ENCODE measurements at regions not wholly inside any gene's neighbourhood (a gene's known extent, or its start where the extent isn't known, plus 50 kb on each side); places are given as distances from the start of the nearest gene placed in this dataset.

DNA sequence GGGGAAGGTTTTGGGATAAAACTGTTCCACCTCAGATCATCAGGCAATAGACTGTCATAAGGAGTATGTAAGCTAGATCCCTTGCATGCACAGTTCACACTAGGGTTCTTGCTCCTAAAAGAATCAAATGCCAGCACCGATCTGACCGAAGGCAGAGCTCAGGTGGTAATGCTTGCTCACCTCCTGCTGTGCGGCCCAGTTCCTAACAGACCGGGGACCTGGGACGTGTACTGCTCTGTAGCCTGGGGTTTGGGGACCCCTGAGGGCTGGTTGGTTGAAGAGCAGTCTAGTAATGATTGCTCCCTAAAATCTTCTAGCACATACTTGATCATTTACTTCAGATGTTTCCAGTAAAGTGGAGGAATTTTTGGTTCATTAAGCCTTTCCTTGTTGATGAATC is 173.1 kb upstream of the SLIT2 start:
- no CpG with 5 or more reads among the region's 5 CpGs for WGBS (ENCODE audit: insufficient coverage)
- Histone ChIP-seq H3K27ac (ENCODE audit: low read depth in 1 of 2, low read length in 2 of 2) (no peak overlapping the region), H3K79me2 (ENCODE audit: insufficient read depth, low read length) (no peaks in the 10 kb centered on the region), H3K27me3 (ENCODE audit: control insufficient read depth in 2 of 2, insufficient read depth in 2 of 2, low read length in 2 of 2) (no peaks in the 10 kb centered on the region), H3K36me3 (replicated peaks in 1 of 2; ENCODE audit: control insufficient read depth in 1 of 2, insufficient read depth in 2 of 2, low read length in 2 of 2) (no peaks in the 10 kb centered on the region), H3K4me3 (replicated peaks in 1 of 3; ENCODE audit: low read depth in 2 of 3, low read length in 3 of 3) (no peak overlapping the region), H2AFZ (ENCODE audit: insufficient read depth, low read depth, low read length, poor library complexity, severe bottlenecking) (no peak overlapping the region), H4K20me1 (ENCODE audit: insufficient read depth, low read length) (no peaks in the 10 kb centered on the region), H3K9me3 (replicated peaks in 1 of 2; ENCODE audit: control insufficient read depth in 1 of 2, insufficient read depth in 1 of 2, low read length in 2 of 2) (peaks cover 0 to 3% of the 10 kb centered on the region in 2 donors), H3K9ac (ENCODE audit: insufficient read depth, low read length, poor library complexity, severe bottlenecking) (no peak overlapping the region), H3K4me1 (ENCODE audit: control insufficient read depth in 1 of 2, insufficient read depth in 2 of 2, low read length in 2 of 2) (no peaks in the 10 kb centered on the region), H3K4me2 (replicated peaks; ENCODE audit: extremely low read depth, low read length, poor library complexity, severe bottlenecking) (no peak overlapping the region)
- peaks cover 0 to 5% (median 0%) of the 10 kb centered on the region in 7 donors for H3K9me3 Mint-ChIP-seq
- TF ChIP-seq CTCF (IDR thresholded peaks at IDR 0.05), result no peak
- H3K27me3 Mint-ChIP-seq (ENCODE audit: low read depth in 3 of 3), result no peaks in the 10 kb centered on the region
- no peaks in the 10 kb centered on the region for H3K4me1 Mint-ChIP-seq
- intact Hi-C loops (cut with micrococcal nuclease), result no loop called here
- no peak for DNase-seq
- no peak overlapping the region for H3K27ac Mint-ChIP-seq
- H3K4me3 Mint-ChIP-seq, result no peak overlapping the region
- H3K36me3 Mint-ChIP-seq, result no peaks in the 10 kb centered on the region

DNA sequence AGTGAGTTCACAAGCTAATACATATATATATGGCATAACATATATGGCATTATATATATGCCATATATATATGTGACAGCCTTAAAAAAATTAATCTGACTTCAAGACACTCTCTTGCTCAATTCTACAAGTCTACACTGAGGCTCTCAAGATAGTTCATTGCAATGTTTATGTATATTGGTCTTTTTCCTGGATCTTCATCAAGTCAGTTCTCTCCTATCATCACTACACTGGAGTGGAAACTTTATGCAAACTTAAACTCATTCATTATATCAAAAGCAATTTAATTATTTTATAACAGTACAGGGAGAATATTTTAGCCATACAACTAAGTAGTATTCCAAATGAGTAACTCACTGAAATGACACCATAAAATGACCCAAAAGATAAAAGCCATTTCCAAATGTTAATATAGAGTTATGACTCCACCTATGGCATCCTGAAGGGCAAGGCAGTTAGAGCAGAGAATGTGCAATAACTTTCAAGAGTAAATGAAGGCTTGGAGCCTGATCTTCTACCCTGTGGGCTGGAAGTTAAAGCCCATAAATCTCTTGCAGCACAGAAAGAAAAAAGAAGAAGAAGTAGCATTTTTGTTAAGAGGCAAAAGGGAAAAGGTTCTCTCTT is 176.3 kb upstream of the SLIT2 start:
- Mint-ChIP-seq H3K4me3 (no peak overlapping the region), H3K27ac (no peak overlapping the region), H3K27me3 (ENCODE audit: low read depth in 3 of 3) (peaks cover 0 to 1% (median 0%) of the 10 kb centered on the region in 3 donors), H3K36me3 (no peaks in the 10 kb centered on the region), H3K4me1 (no peaks in the 10 kb centered on the region), H3K9me3 (peaks cover 0 to 6% (median 2%) of the 10 kb centered on the region in 7 donors)
- no peaks in the 10 kb centered on the region for H3K4me1 ChIP-seq (ENCODE audit: control insufficient read depth in 1 of 2, insufficient read depth in 2 of 2, low read length in 2 of 2)
- no peak for TF ChIP-seq CTCF (IDR thresholded peaks at IDR 0.05)
- H3K36me3 ChIP-seq (replicated peaks in 1 of 2; ENCODE audit: control insufficient read depth in 1 of 2, insufficient read depth in 2 of 2, low read length in 2 of 2), result no peaks in the 10 kb centered on the region
- H2AFZ ChIP-seq (ENCODE audit: insufficient read depth, low read depth, low read length, poor library complexity, severe bottlenecking), result no peak overlapping the region
- no peak overlapping the region for H3K4me2 ChIP-seq (replicated peaks; ENCODE audit: extremely low read depth, low read length, poor library complexity, severe bottlenecking)
- peaks cover 0 to 3% of the 10 kb centered on the region in 2 donors for H3K9me3 ChIP-seq (replicated peaks in 1 of 2; ENCODE audit: control insufficient read depth in 1 of 2, insufficient read depth in 1 of 2, low read length in 2 of 2)
- H3K9ac ChIP-seq (ENCODE audit: insufficient read depth, low read length, poor library complexity, severe bottlenecking), result no peak overlapping the region
- no peak overlapping the region for H3K4me3 ChIP-seq (replicated peaks in 1 of 3; ENCODE audit: low read depth in 2 of 3, low read length in 3 of 3)
- H3K27ac ChIP-seq (ENCODE audit: low read depth in 1 of 2, low read length in 2 of 2), result no peak overlapping the region
- intact Hi-C loops (cut with micrococcal nuclease), result no loop called here
- H3K79me2 ChIP-seq (ENCODE audit: insufficient read depth, low read length), result no peaks in the 10 kb centered on the region
- no peaks in the 10 kb centered on the region for H3K27me3 ChIP-seq (ENCODE audit: control insufficient read depth in 2 of 2, insufficient read depth in 2 of 2, low read length in 2 of 2)
- no peaks in the 10 kb centered on the region for H4K20me1 ChIP-seq (ENCODE audit: insufficient read depth, low read length)
- no peak for DNase-seq
